OCI-LY3 (cell line): ENCODE measurements at regions not wholly inside any gene's neighbourhood (a gene's known extent, or its start where the extent isn't known, plus 50 kb on each side); places are given as distances from the start of the nearest gene placed in this dataset.

Experiments
- EZH2phosphoT487 ChIP-seq: fragments of 200-600 bp; shearing (Covaris generic); IDR thresholded peaks from 2 replicates; pipeline ENCODE4 v1.6.1; 2018; ENCODE audit warnings: antibody characterized with exemption, mixed run types, low read depth
- TF ChIP-seq, protein P1 (sequence below): fragments of 200-600, 300-600 bp; sonication (generic); IDR thresholded peaks from 2 replicates; pipeline ENCODE4 v1.5.1; 2014; ENCODE audit warnings: antibody characterized with exemption, low read length, low read depth

DNA sequence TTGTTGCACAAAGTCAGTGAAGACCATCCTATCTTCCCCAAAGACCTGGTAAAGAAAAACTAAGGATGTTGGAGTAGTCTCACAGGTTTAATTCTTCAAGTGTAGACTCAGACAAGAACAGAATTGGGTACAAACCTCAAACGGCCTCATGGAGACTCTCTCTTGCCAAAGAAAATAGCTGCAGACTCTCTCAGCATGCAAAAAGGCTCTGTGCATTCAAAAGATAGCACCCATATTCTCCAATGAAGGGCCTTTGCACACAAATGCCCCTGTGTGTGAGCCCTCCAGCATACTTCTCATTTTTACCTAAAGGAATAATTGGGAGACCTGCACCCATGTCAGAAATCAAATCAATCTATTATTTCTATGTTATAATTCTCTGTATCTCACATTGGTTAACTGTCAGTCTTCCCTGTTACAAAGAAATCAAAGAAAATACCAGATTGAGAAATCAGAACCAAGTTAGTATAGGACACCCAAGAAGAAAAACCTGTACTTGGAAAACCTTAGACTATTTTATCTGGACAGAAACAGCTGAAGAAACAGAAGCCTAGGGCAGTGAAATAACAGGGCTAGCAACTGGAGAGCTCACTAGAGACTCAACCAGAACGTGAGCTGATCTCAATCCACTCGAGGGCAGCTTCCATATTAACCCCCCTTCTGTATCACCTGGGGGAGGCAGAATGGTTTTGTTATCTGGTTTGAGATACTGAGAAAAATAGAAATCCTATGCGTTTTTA is 134.7 kb upstream of the DNAJC10 start:
- TF ChIP-seq, protein P1, sequence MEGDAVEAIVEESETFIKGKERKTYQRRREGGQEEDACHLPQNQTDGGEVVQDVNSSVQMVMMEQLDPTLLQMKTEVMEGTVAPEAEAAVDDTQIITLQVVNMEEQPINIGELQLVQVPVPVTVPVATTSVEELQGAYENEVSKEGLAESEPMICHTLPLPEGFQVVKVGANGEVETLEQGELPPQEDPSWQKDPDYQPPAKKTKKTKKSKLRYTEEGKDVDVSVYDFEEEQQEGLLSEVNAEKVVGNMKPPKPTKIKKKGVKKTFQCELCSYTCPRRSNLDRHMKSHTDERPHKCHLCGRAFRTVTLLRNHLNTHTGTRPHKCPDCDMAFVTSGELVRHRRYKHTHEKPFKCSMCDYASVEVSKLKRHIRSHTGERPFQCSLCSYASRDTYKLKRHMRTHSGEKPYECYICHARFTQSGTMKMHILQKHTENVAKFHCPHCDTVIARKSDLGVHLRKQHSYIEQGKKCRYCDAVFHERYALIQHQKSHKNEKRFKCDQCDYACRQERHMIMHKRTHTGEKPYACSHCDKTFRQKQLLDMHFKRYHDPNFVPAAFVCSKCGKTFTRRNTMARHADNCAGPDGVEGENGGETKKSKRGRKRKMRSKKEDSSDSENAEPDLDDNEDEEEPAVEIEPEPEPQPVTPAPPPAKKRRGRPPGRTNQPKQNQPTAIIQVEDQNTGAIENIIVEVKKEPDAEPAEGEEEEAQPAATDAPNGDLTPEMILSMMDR = no peak
- TF ChIP-seq EZH2phosphoT487 = no peak
